MG63 (cell line): ENCODE measurements at regions not wholly inside any gene's neighbourhood (a gene's known extent, or its start where the extent isn't known, plus 50 kb on each side); places are given as distances from the start of the nearest gene placed in this dataset.

Experiments
- DNase-seq: peaks from one replicate; pipeline ENCODE4 v3.0.0-alpha.2; 2020
- H3K27me3 ChIP-seq: fragments of 250-450 bp; sonication (Bioruptor Pico); 2 replicates; pipeline ENCODE4 v1.5.1; 2020; ENCODE audit warnings: mild to moderate bottlenecking, moderate library complexity
- H3K36me3 ChIP-seq: fragments of 250-450 bp; sonication (Bioruptor Pico); 2 replicates; pipeline ENCODE4 v1.5.1; 2020; ENCODE audit warnings: mild to moderate bottlenecking, moderate library complexity
- H3K4me3 ChIP-seq: fragments of 250-450 bp; sonication (Bioruptor Pico); 2 replicates; pipeline ENCODE4 v1.5.1; 2020; ENCODE audit warnings: mild to moderate bottlenecking, moderate library complexity
- H3K9me3 ChIP-seq: fragments of 250-450 bp; sonication (Bioruptor Pico); 2 replicates; pipeline ENCODE4 v1.5.1; 2020; ENCODE audit warnings: mild to moderate bottlenecking, moderate library complexity

GRCh38 chr5:68515514-68515913 lies 300.0 kb downstream of the PIK3R1 start:
- Histone ChIP-seq H3K36me3 (no peaks in the 10 kb centered on the region), H3K9me3 (no peaks in the 10 kb centered on the region), H3K4me3 (no peak overlapping the region), H3K27me3 (no peaks in the 10 kb centered on the region)
- DNase-seq, result no peak

- Histone ChIP-seq H3K4me3 (no peak overlapping the region), H3K27me3 (no peaks in the 10 kb centered on the region), H3K36me3 (no peaks in the 10 kb centered on the region), H3K9me3 (no peaks in the 10 kb centered on the region)
- DNase-seq, result no peak
Measured at GRCh38 chr5:68518286-68518685, 302.7 kb downstream of the PIK3R1 start.

GRCh38 chr5:68519143-68519542 lies 303.6 kb downstream of the PIK3R1 start:
- H3K9me3 ChIP-seq, result no peaks in the 10 kb centered on the region
- H3K4me3 ChIP-seq, result no peak overlapping the region
- H3K27me3 ChIP-seq, result no peaks in the 10 kb centered on the region
- no peak for DNase-seq
- no peaks in the 10 kb centered on the region for H3K36me3 ChIP-seq

GRCh38 chr5:68521776-68522175 lies 306.2 kb downstream of the PIK3R1 start:
- H3K36me3 ChIP-seq, result no peaks in the 10 kb centered on the region

GRCh38 chr5:68522863-68523262 lies 307.3 kb downstream of the PIK3R1 start:
- DNase-seq, result no peak
- H3K4me3 ChIP-seq, result no peak overlapping the region
- no peaks in the 10 kb centered on the region for H3K27me3 ChIP-seq
- no peaks in the 10 kb centered on the region for H3K36me3 ChIP-seq
- H3K9me3 ChIP-seq, result peaks cover 4% of the 10 kb centered on the region

More at GRCh38 chr5:68521776-68522175, 306.2 kb downstream of the PIK3R1 start:
- H3K4me3 ChIP-seq, result no peak overlapping the region
- DNase-seq, result no peak
- H3K9me3 ChIP-seq, result no peaks in the 10 kb centered on the region
- no peaks in the 10 kb centered on the region for H3K27me3 ChIP-seq

- Histone ChIP-seq H3K27me3 (no peaks in the 10 kb centered on the region; the same call in 1 of the 2 replicates), H3K36me3 (no peaks in the 10 kb centered on the region), H3K4me3 (no peak overlapping the region), H3K9me3 (peaks cover 10% of the 10 kb centered on the region)
- no peak for DNase-seq
Measured at GRCh38 chr5:68528821-68529273, 313.3 kb downstream of the PIK3R1 start.

GRCh38 chr5:68529581-68529980 lies 314.0 kb downstream of the PIK3R1 start:
- no peaks in the 10 kb centered on the region; the same call in 1 of the 2 replicates for H3K27me3 ChIP-seq
- DNase-seq, result no peak
- H3K36me3 ChIP-seq, result no peaks in the 10 kb centered on the region
- H3K4me3 ChIP-seq, result no peak overlapping the region
- H3K9me3 ChIP-seq, result peaks cover 10% of the 10 kb centered on the region

- no peak overlapping the region for H3K4me3 ChIP-seq
- no peak for DNase-seq
- peaks cover 10% of the 10 kb centered on the region for H3K9me3 ChIP-seq
- H3K36me3 ChIP-seq, result no peaks in the 10 kb centered on the region
- H3K27me3 ChIP-seq, result no peaks in the 10 kb centered on the region; the same call in 1 of the 2 replicates
Measured at GRCh38 chr5:68531970-68532369, 316.4 kb downstream of the PIK3R1 start.

- H3K27me3 ChIP-seq, result no peaks in the 10 kb centered on the region; the same call in 1 of the 2 replicates
- peaks cover 4% of the 10 kb centered on the region; the same call in 1 of the 2 replicates for H3K9me3 ChIP-seq
- DNase-seq, result no peak
- H3K4me3 ChIP-seq, result no peak overlapping the region
- no peaks in the 10 kb centered on the region for H3K36me3 ChIP-seq
Measured at GRCh38 chr5:68533051-68533450, 317.5 kb downstream of the PIK3R1 start.

- no peaks in the 10 kb centered on the region for H3K9me3 ChIP-seq
- no peaks in the 10 kb centered on the region for H3K27me3 ChIP-seq
- H3K4me3 ChIP-seq, result no peak overlapping the region
- H3K36me3 ChIP-seq, result no peaks in the 10 kb centered on the region
- DNase-seq, result no peak
Measured at GRCh38 chr5:68533571-68534084, 318.1 kb downstream of the PIK3R1 start.

GRCh38 chr5:68534131-68534940 lies 318.8 kb downstream of the PIK3R1 start:
- Histone ChIP-seq H3K9me3 (no peaks in the 10 kb centered on the region), H3K4me3 (no peak overlapping the region), H3K27me3 (no peaks in the 10 kb centered on the region), H3K36me3 (no peaks in the 10 kb centered on the region)
- DNase-seq, result peak; percentile 14

GRCh38 chr5:68534956-68535520 lies 319.5 kb downstream of the PIK3R1 start:
- H3K4me3 ChIP-seq, result no peak overlapping the region
- H3K9me3 ChIP-seq, result no peaks in the 10 kb centered on the region
- no peaks in the 10 kb centered on the region for H3K36me3 ChIP-seq
- H3K27me3 ChIP-seq, result no peaks in the 10 kb centered on the region
- DNase-seq, result no peak

- no peak for DNase-seq
- H3K27me3 ChIP-seq, result no peaks in the 10 kb centered on the region
- no peak overlapping the region for H3K4me3 ChIP-seq
- H3K9me3 ChIP-seq, result no peaks in the 10 kb centered on the region
- H3K36me3 ChIP-seq, result no peaks in the 10 kb centered on the region
Measured at GRCh38 chr5:68538814-68539420, 323.4 kb downstream of the PIK3R1 start.

GRCh38 chr5:68540798-68541590 lies 325.4 kb downstream of the PIK3R1 start:
- no peaks in the 10 kb centered on the region for H3K36me3 ChIP-seq
- DNase-seq, result no peak
- H3K4me3 ChIP-seq, result no peak overlapping the region
- H3K9me3 ChIP-seq, result no peaks in the 10 kb centered on the region
- H3K27me3 ChIP-seq, result no peaks in the 10 kb centered on the region

GRCh38 chr5:68542207-68542606 lies 326.7 kb downstream of the PIK3R1 start:
- Histone ChIP-seq H3K9me3 (no peaks in the 10 kb centered on the region), H3K4me3 (no peak overlapping the region), H3K36me3 (no peaks in the 10 kb centered on the region), H3K27me3 (no peaks in the 10 kb centered on the region)
- DNase-seq, result no peak

GRCh38 chr5:68543212-68543611 lies 327.7 kb downstream of the PIK3R1 start:
- Histone ChIP-seq H3K27me3 (no peaks in the 10 kb centered on the region), H3K9me3 (no peaks in the 10 kb centered on the region), H3K36me3 (no peaks in the 10 kb centered on the region), H3K4me3 (no peak overlapping the region)
- DNase-seq, result no peak
